HepG2 (cell line): ENCODE measurements at regions not wholly inside any gene's neighbourhood (a gene's known extent, or its start where the extent isn't known, plus 50 kb on each side); places are given as distances from the start of the nearest gene placed in this dataset.

Source experiments
- CC2D1A ChIP-seq: sonication (generic); formaldehyde crosslinking; IDR thresholded peaks from 2 replicates; pipeline ENCODE4 v1.8.1; 2023; ENCODE audit warnings: mild to moderate bottlenecking, missing genetic modification reagents
- REST ChIP-seq, 2 experiments: IDR thresholded peaks; 2 replicates each; pipeline ENCODE4 v1.6.1; 2011 to 2012; ENCODE audit warnings: low read length in 2 of 2, borderline replicate concordance in 1 of 2, low read depth in 1 of 2, mild to moderate bottlenecking in 1 of 2, moderate library complexity in 1 of 2
- SIN3A ChIP-seq: IDR thresholded peaks from 2 replicates; pipeline ENCODE4 v1.6.1; 2011; ENCODE audit warnings: low read depth, mild to moderate bottlenecking, control low read depth, low read length, borderline replicate concordance
- ZBTB49 ChIP-seq: sonication (generic); formaldehyde crosslinking; IDR thresholded peaks from 2 replicates; pipeline ENCODE4 v1.4.0; 2020; ENCODE audit warnings: missing genetic modification reagents, borderline replicate concordance
- ZNF644 ChIP-seq: IDR thresholded peaks from 2 replicates; pipeline ENCODE4 v1.6.1; 2016; ENCODE audit warnings: low read depth
- ZNF7 ChIP-seq: IDR thresholded peaks from 2 replicates; pipeline ENCODE4 v1.6.1; 2016; ENCODE audit warnings: missing biosample characterization, missing genetic modification reagents
- ZUFSP ChIP-seq: sonication (generic); formaldehyde crosslinking; IDR thresholded peaks from 2 replicates; pipeline ENCODE4 v1.9.0; 2021; ENCODE audit warnings: missing genetic modification reagents, mild to moderate bottlenecking, borderline replicate concordance

- TF ChIP-seq ZBTB49 (CRISPR knock-in tag) (no peak), ZNF7 (CRISPR knock-in tag) (no peak), ZUFSP (CRISPR knock-in tag) (no peak), SIN3A (no peak), ZNF644 (CRISPR knock-in tag) (no peak), REST (IDR thresholded peaks at IDR 0.05; ENCODE audit: borderline replicate concordance in 1 of 2, low read depth in 1 of 2, low read length in 2 of 2) (no peak), CC2D1A (CRISPR knock-in tag) (no peak)
Measured at GRCh38 chr13:34048652-34049051, 230.7 kb downstream of the RFC3 start.
